ENCODE measurements at regions not wholly inside any gene's neighbourhood (a gene's known extent, or its start where the extent isn't known, plus 50 kb on each side); places are given as distances from the start of the nearest gene placed in this dataset.

DNA sequence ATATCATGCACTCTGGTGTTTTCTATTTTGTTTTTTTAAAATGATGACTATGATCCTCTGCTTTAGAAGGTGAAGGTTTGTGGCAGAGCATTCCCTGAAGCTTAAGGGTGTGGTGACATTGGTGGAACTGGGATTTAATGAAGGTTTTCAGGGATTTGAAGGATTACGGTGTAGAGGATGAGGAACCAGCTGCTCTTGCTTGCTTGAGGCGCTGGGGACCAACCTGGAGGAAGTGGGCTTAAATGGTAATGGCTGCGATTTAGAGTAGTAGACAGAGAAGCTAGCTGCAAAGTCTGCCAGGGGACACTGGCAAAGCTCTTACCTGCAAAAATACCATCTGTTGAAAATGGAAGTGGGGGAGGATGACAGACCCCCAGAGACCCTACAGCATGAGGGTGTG, 241.8 kb downstream of the CLIC5 start:
- TF ChIP-seq ZC3H10 (CRISPR knock-in tag; IDR thresholded peaks at IDR 0.05), result no peak
- TF ChIP-seq, protein P1, sequence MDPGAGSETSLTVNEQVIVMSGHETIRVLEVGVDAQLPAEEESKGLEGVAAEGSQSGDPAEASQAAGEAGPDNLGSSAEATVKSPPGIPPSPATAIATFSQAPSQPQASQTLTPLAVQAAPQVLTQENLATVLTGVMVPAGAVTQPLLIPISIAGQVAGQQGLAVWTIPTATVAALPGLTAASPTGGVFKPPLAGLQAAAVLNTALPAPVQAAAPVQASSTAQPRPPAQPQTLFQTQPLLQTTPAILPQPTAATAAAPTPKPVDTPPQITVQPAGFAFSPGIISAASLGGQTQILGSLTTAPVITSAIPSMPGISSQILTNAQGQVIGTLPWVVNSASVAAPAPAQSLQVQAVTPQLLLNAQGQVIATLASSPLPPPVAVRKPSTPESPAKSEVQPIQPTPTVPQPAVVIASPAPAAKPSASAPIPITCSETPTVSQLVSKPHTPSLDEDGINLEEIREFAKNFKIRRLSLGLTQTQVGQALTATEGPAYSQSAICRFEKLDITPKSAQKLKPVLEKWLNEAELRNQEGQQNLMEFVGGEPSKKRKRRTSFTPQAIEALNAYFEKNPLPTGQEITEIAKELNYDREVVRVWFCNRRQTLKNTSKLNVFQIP (CRISPR knock-in tag; IDR thresholded peaks at IDR 0.05; ENCODE audit: borderline replicate concordance, low read depth), result no peak
- no peak for TF ChIP-seq CSDC2 (CRISPR knock-in tag; IDR thresholded peaks at IDR 0.05)

All from SK-N-SH treated with all-trans-retinoic acid at 6 μM for 48 hours (cell line).